ENCODE measurements at regions not wholly inside any gene's neighbourhood (a gene's known extent, or its start where the extent isn't known, plus 50 kb on each side); places are given as distances from the start of the nearest gene placed in this dataset.
"Not testable (repeated sequence)": the region's sequence is repeated elsewhere in the genome, so short reads cannot be mapped to it uniquely, and the experiment has no call there.

GRCh38 chr7:113582471-113582870 lies 336.3 kb downstream of the PPP1R3A start:
- DNase-seq: no peak
- Histone ChIP-seq H3K36me3 (ENCODE audit: insufficient read depth, low read length) (no peaks in the 10 kb centered on the region), H4K20me1 (ENCODE audit: insufficient read depth, low read length) (no peaks in the 10 kb centered on the region), H2AFZ (ENCODE audit: low read depth, low read length) (no peak overlapping the region), H3K4me1 (ENCODE audit: insufficient read depth, low read length) (no peaks in the 10 kb centered on the region), H3K27ac (ENCODE audit: low read length) (no peak overlapping the region), H3K27me3 (ENCODE audit: insufficient read depth, low read length, poor library complexity) (no peaks in the 10 kb centered on the region), H3K4me3 (ENCODE audit: low read depth in 1 of 2, low read length in 2 of 2) (no peak overlapping the region), H3K4me2 (ENCODE audit: insufficient read depth, low read length) (no peak overlapping the region), H3K9me3 (ENCODE audit: insufficient read depth, low read length, severe bottlenecking) (no peaks in the 10 kb centered on the region), H3K79me2 (ENCODE audit: insufficient read depth, low read length) (no peaks in the 10 kb centered on the region), H3K9ac (ENCODE audit: low read depth, low read length) (no peak overlapping the region)
- no peak for ATAC-seq (ENCODE audit: insufficient read depth, low read depth)
- no peak for TF ChIP-seq EZH2 (IDR thresholded peaks at IDR 0.05; ENCODE audit: borderline replicate concordance, low read depth, low read length, severe bottlenecking)
- no peak for TF ChIP-seq CTCF (IDR thresholded peaks at IDR 0.05; ENCODE audit: borderline replicate concordance, extremely low read depth, low read length, poor library complexity, severe bottlenecking)

- H3K9ac ChIP-seq (ENCODE audit: low read depth, low read length); H3K4me2 ChIP-seq (ENCODE audit: insufficient read depth, low read length); H3K9me3 ChIP-seq (ENCODE audit: insufficient read depth, low read length, severe bottlenecking); H3K27ac ChIP-seq (ENCODE audit: low read length); H3K79me2 ChIP-seq (ENCODE audit: insufficient read depth, low read length); DNase-seq; H3K36me3 ChIP-seq (ENCODE audit: insufficient read depth, low read length); H4K20me1 ChIP-seq (ENCODE audit: insufficient read depth, low read length); H3K4me3 ChIP-seq (ENCODE audit: low read depth in 1 of 2, low read length in 2 of 2); H3K4me1 ChIP-seq (ENCODE audit: insufficient read depth, low read length); ATAC-seq (ENCODE audit: insufficient read depth, low read depth); H3K27me3 ChIP-seq (ENCODE audit: insufficient read depth, low read length, poor library complexity); H2AFZ ChIP-seq (ENCODE audit: low read depth, low read length): not testable (repeated sequence)
Observed at GRCh38 chr7:113563257-113563656, 355.6 kb downstream of the PPP1R3A start.

GRCh38 chr7:113562801-113563200 lies 356.0 kb downstream of the PPP1R3A start:
- Histone ChIP-seq H3K4me2 (ENCODE audit: insufficient read depth, low read length) (no peak overlapping the region), H3K9me3 (ENCODE audit: insufficient read depth, low read length, severe bottlenecking) (no peaks in the 10 kb centered on the region), H2AFZ (ENCODE audit: low read depth, low read length) (no peak overlapping the region), H4K20me1 (ENCODE audit: insufficient read depth, low read length) (no peaks in the 10 kb centered on the region), H3K27ac (ENCODE audit: low read length) (no peak overlapping the region), H3K4me3 (ENCODE audit: low read depth in 1 of 2, low read length in 2 of 2) (no peak overlapping the region), H3K4me1 (ENCODE audit: insufficient read depth, low read length) (no peaks in the 10 kb centered on the region), H3K36me3 (ENCODE audit: insufficient read depth, low read length) (no peaks in the 10 kb centered on the region), H3K79me2 (ENCODE audit: insufficient read depth, low read length) (no peaks in the 10 kb centered on the region), H3K27me3 (ENCODE audit: insufficient read depth, low read length, poor library complexity) (no peaks in the 10 kb centered on the region), H3K9ac (ENCODE audit: low read depth, low read length) (no peak overlapping the region)
- DNase-seq (no peak), ATAC-seq (ENCODE audit: insufficient read depth, low read depth) (no peak)
- TF ChIP-seq CTCF (IDR thresholded peaks at IDR 0.05; ENCODE audit: borderline replicate concordance, extremely low read depth, low read length, poor library complexity, severe bottlenecking): no peak
- no peak for TF ChIP-seq EZH2 (IDR thresholded peaks at IDR 0.05; ENCODE audit: borderline replicate concordance, low read depth, low read length, severe bottlenecking)

GRCh38 chr7:113562242-113562641 lies 356.6 kb downstream of the PPP1R3A start:
- no peak for DNase-seq
- Histone ChIP-seq H3K9me3 (ENCODE audit: insufficient read depth, low read length, severe bottlenecking) (no peaks in the 10 kb centered on the region), H3K27me3 (ENCODE audit: insufficient read depth, low read length, poor library complexity) (no peaks in the 10 kb centered on the region), H3K4me3 (ENCODE audit: low read depth in 1 of 2, low read length in 2 of 2) (no peak overlapping the region), H3K4me1 (ENCODE audit: insufficient read depth, low read length) (no peaks in the 10 kb centered on the region), H3K4me2 (ENCODE audit: insufficient read depth, low read length) (no peak overlapping the region), H3K79me2 (ENCODE audit: insufficient read depth, low read length) (no peaks in the 10 kb centered on the region), H3K36me3 (ENCODE audit: insufficient read depth, low read length) (no peaks in the 10 kb centered on the region), H2AFZ (ENCODE audit: low read depth, low read length) (no peak overlapping the region), H3K9ac (ENCODE audit: low read depth, low read length) (no peak overlapping the region), H3K27ac (ENCODE audit: low read length) (no peak overlapping the region), H4K20me1 (ENCODE audit: insufficient read depth, low read length) (no peaks in the 10 kb centered on the region)
- TF ChIP-seq CTCF (IDR thresholded peaks at IDR 0.05; ENCODE audit: borderline replicate concordance, extremely low read depth, low read length, poor library complexity, severe bottlenecking): no peak
- no peak for TF ChIP-seq EZH2 (IDR thresholded peaks at IDR 0.05; ENCODE audit: borderline replicate concordance, low read depth, low read length, severe bottlenecking)
- ATAC-seq (ENCODE audit: insufficient read depth, low read depth): no peak

Data from DND-41 (cell line).